OCI-LY1 (cell line): ENCODE measurements at regions not wholly inside any gene's neighbourhood (a gene's known extent, or its start where the extent isn't known, plus 50 kb on each side); places are given as distances from the start of the nearest gene placed in this dataset.

Source experiments
- H2AFZ ChIP-seq: fragments of 200-600 bp; sonication (generic), shearing (Covaris generic); 2 replicates; pipeline ENCODE4 v1.6.0; 2014; ENCODE audit warnings: antibody characterized with exemption, mild to moderate bottlenecking, low read length
- H3F3A ChIP-seq: fragments of 200-600 bp; sonication (generic), shearing (Covaris generic); 2 replicates; pipeline ENCODE4 v1.6.0; 2014; ENCODE audit warnings: mild to moderate bottlenecking, antibody characterized with exemption, low read length, moderate library complexity; ENCODE audit not compliant: insufficient read depth
- H3K27ac ChIP-seq: fragments of 200-600 bp; sonication (generic); 2 replicates; pipeline ENCODE4 v1.5.1; 2014; ENCODE audit warnings: low read length, mixed run types, mild to moderate bottlenecking, low read depth; ENCODE audit not compliant: poor library complexity, severe bottlenecking
- H3K27me3 ChIP-seq: fragments of 200-600 bp; sonication (generic); 2 replicates; pipeline ENCODE4 v1.6.0; 2014; ENCODE audit warnings: antibody characterized with exemption, mild to moderate bottlenecking, low read length, moderate library complexity; ENCODE audit not compliant: insufficient read depth
- H3K36me3 ChIP-seq: fragments of 200-600 bp; sonication (generic); 2 replicates; pipeline ENCODE4 v1.6.1; 2014; ENCODE audit warnings: mild to moderate bottlenecking, antibody characterized with exemption, low read length, moderate library complexity, mixed read lengths; ENCODE audit not compliant: insufficient read depth
- H3K4me1 ChIP-seq: fragments of 200-600 bp; sonication (generic); 2 replicates; pipeline ENCODE4 v1.5.1; 2014; ENCODE audit warnings: mild to moderate bottlenecking, low read length, moderate library complexity; ENCODE audit not compliant: insufficient read depth, severe bottlenecking
- H3K4me2 ChIP-seq: fragments of 200-600 bp; sonication (generic), shearing (Covaris generic); 2 replicates; pipeline ENCODE4 v1.6.1; 2014; ENCODE audit warnings: low read length
- H3K4me3 ChIP-seq: fragments of 200-600 bp; sonication (generic); 2 replicates; pipeline ENCODE4 v1.5.1; 2014; ENCODE audit warnings: low read length, low read depth, mild to moderate bottlenecking, mixed read lengths; ENCODE audit not compliant: poor library complexity, severe bottlenecking
- H3K79me2 ChIP-seq: fragments of 200-600 bp; shearing (Covaris generic); 2 replicates; pipeline ENCODE4 v1.6.1; 2016; ENCODE audit warnings: mixed run types, low read length, mixed read lengths; ENCODE audit not compliant: insufficient read depth
- H3K9ac ChIP-seq: fragments of 200-600 bp; sonication (generic), shearing (Covaris generic); 2 replicates; pipeline ENCODE4 v1.6.1; 2014; ENCODE audit warnings: mild to moderate bottlenecking, low read length, mixed read lengths
- H3K9me2 ChIP-seq: fragments of 200-600 bp; sonication (generic), shearing (Covaris generic); 2 replicates; pipeline ENCODE4 v1.6.1; 2014; ENCODE audit warnings: low read depth, mild to moderate bottlenecking, low read length, mixed read lengths
- H3K9me3 ChIP-seq: fragments of 200-600 bp; shearing (Covaris generic); 2 replicates; pipeline ENCODE4 v1.6.1; 2014; ENCODE audit warnings: low read length, mixed read lengths
- H4K20me1 ChIP-seq: fragments of 200-600 bp; sonication (generic), shearing (Covaris generic); 2 replicates; pipeline ENCODE4 v1.6.0; 2016; ENCODE audit warnings: mild to moderate bottlenecking, low read length; ENCODE audit not compliant: insufficient read depth
- EZH2 ChIP-seq: fragments of 200-600 bp; sonication (generic), shearing (Covaris generic); IDR thresholded peaks from 2 replicates; pipeline ENCODE4 v1.8.0; 2017; ENCODE audit warnings: borderline replicate concordance, mixed run types, mild to moderate bottlenecking, antibody characterized with exemption, low read length, moderate library complexity, mixed read lengths
- TF ChIP-seq, protein P1 (sequence below): fragments of 200-600 bp; sonication (generic), shearing (Covaris generic); IDR thresholded peaks from 2 replicates; pipeline ENCODE4 v1.5.1; 2017; ENCODE audit warnings: mild to moderate bottlenecking, antibody characterized with exemption, low read length, moderate library complexity, mixed read lengths

GRCh38 chr17:79145548-79145947 is 70.9 kb downstream of the ENGASE start:
- no peak overlapping the region for H3K27ac ChIP-seq
- H3K9me3 ChIP-seq, result no peaks in the 10 kb centered on the region
- H3K4me2 ChIP-seq, result no peak overlapping the region
- no peaks in the 10 kb centered on the region for H3K4me1 ChIP-seq
- H3K9ac ChIP-seq, result no peak overlapping the region
- no peaks in the 10 kb centered on the region for H3F3A ChIP-seq
- no peaks in the 10 kb centered on the region for H3K9me2 ChIP-seq
- no peaks in the 10 kb centered on the region for H4K20me1 ChIP-seq
- TF ChIP-seq, protein P1, sequence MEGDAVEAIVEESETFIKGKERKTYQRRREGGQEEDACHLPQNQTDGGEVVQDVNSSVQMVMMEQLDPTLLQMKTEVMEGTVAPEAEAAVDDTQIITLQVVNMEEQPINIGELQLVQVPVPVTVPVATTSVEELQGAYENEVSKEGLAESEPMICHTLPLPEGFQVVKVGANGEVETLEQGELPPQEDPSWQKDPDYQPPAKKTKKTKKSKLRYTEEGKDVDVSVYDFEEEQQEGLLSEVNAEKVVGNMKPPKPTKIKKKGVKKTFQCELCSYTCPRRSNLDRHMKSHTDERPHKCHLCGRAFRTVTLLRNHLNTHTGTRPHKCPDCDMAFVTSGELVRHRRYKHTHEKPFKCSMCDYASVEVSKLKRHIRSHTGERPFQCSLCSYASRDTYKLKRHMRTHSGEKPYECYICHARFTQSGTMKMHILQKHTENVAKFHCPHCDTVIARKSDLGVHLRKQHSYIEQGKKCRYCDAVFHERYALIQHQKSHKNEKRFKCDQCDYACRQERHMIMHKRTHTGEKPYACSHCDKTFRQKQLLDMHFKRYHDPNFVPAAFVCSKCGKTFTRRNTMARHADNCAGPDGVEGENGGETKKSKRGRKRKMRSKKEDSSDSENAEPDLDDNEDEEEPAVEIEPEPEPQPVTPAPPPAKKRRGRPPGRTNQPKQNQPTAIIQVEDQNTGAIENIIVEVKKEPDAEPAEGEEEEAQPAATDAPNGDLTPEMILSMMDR, result no peak
- no peak for TF ChIP-seq EZH2
- H3K27me3 ChIP-seq, result no peaks in the 10 kb centered on the region
- no peaks in the 10 kb centered on the region for H3K36me3 ChIP-seq
- no peaks in the 10 kb centered on the region for H3K79me2 ChIP-seq
- H3K4me3 ChIP-seq, result no peak overlapping the region
- H2AFZ ChIP-seq, result no peak overlapping the region

DNA sequence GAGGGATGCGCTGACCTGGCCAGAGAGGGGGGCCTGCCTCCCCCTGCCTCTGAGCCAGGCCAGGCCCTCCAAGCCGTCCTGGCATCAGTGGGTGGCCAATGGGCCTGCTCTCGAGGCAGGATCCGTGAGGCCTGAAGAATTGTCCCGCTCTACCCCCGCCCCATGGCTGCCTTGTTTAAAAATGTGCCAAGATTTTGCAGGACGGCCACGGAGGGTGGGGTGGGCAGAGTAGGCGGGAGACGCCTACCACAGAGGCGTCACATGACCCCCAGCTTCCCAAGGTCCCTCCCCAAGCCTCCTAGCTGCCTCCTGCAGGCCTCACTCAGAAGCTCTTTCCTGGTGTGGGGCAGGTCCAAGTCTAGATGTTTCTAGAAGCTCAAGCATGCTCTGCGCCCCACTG is 69.5 kb downstream of the ENGASE start:
- Histone ChIP-seq H4K20me1 (no peaks in the 10 kb centered on the region), H3F3A (no peaks in the 10 kb centered on the region), H3K9me3 (no peaks in the 10 kb centered on the region), H3K79me2 (no peaks in the 10 kb centered on the region), H3K4me3 (no peak overlapping the region), H3K27ac (no peak overlapping the region), H3K9me2 (no peaks in the 10 kb centered on the region), H2AFZ (no peak overlapping the region), H3K27me3 (no peaks in the 10 kb centered on the region; the same call in 1 of the 2 replicates), H3K9ac (no peak overlapping the region), H3K4me2 (no peak overlapping the region), H3K4me1 (no peaks in the 10 kb centered on the region), H3K36me3 (no peaks in the 10 kb centered on the region)
- no peak for TF ChIP-seq EZH2
- TF ChIP-seq, protein P1, result no peak

GRCh38 chr17:79142375-79142774 is 67.8 kb downstream of the ENGASE start:
- Histone ChIP-seq H3K4me3 (no peak overlapping the region), H3K79me2 (no peaks in the 10 kb centered on the region), H3K9me3 (no peaks in the 10 kb centered on the region), H3K4me1 (no peaks in the 10 kb centered on the region), H2AFZ (no peak overlapping the region), H3K9me2 (no peaks in the 10 kb centered on the region), H3K4me2 (no peak overlapping the region), H3K9ac (no peak overlapping the region), H3F3A (no peaks in the 10 kb centered on the region), H3K36me3 (no peaks in the 10 kb centered on the region), H3K27ac (no peak overlapping the region), H4K20me1 (no peaks in the 10 kb centered on the region), H3K27me3 (no peaks in the 10 kb centered on the region; the same call in 1 of the 2 replicates)
- TF ChIP-seq EZH2, result no peak
- TF ChIP-seq, protein P1, result no peak
